ENCODE measurements at regions not wholly inside any gene's neighbourhood (a gene's known extent, or its start where the extent isn't known, plus 50 kb on each side); places are given as distances from the start of the nearest gene placed in this dataset.

- TF ChIP-seq SUZ12 (IDR thresholded peaks at IDR 0.05; ENCODE audit: extremely low read depth, insufficient read depth, insufficient read length) (no peak), ZNF274 (IDR thresholded peaks at IDR 0.05; ENCODE audit: low read depth, low read length) (no peak)
Observed at GRCh38 chr10:1923998-1924397, 186.7 kb upstream of the ADARB2 start.

All from NT2/D1 (cell line).